Keratinocyte (primary cell): ENCODE measurements at regions not wholly inside any gene's neighbourhood (a gene's known extent, or its start where the extent isn't known, plus 50 kb on each side); places are given as distances from the start of the nearest gene placed in this dataset.

ENCODE experiments used
- DNase-seq: peaks from one replicate; pipeline ENCODE4 v3.0.0-alpha.2; 2011; ENCODE audit warnings: low read depth, missing footprints, low spot score
- FAIRE-seq: peaks from 2 replicates; lab custom pipeline; 2011; peaks lifted over from hg19 to GRCh38; lab: Jason Lieb, UNC
- H2AFZ ChIP-seq: 2 replicates; pipeline ENCODE4 v1.6.0; 2012; ENCODE audit warnings: low read length, control low read depth, inconsistent platforms; ENCODE audit not compliant: control insufficient read depth
- H3K27ac ChIP-seq: 2 replicates; pipeline ENCODE4 v1.5.1; 2011; ENCODE audit warnings: low read length; ENCODE audit not compliant: control insufficient read depth, insufficient read depth
- H3K27me3 ChIP-seq: 3 replicates; pipeline ENCODE4 v1.6.0; 2011; ENCODE audit warnings: low read length; ENCODE audit not compliant: control insufficient read depth, insufficient read depth; ENCODE audit errors: extremely low read depth
- H3K36me3 ChIP-seq, 2 experiments: 2 replicates in 1 of 2; 3 replicates in 1 of 2; pipeline ENCODE4 v1.5.1; 2011; ENCODE audit warnings: low read length in 2 of 2, mild to moderate bottlenecking in 1 of 2; ENCODE audit not compliant: control insufficient read depth in 2 of 2, insufficient read depth in 2 of 2; ENCODE audit errors: extremely low read depth in 1 of 2
- H3K4me1 ChIP-seq: 3 replicates; pipeline ENCODE4 v1.5.1; 2011; ENCODE audit warnings: low read length; ENCODE audit not compliant: control insufficient read depth, insufficient read depth; ENCODE audit errors: extremely low read depth
- H3K4me2 ChIP-seq: 3 replicates; pipeline ENCODE4 v1.6.0; 2011; ENCODE audit warnings: low read depth, low read length; ENCODE audit not compliant: control insufficient read depth, insufficient read depth; ENCODE audit errors: extremely low read depth
- H3K4me3 ChIP-seq, 3 experiments: fragments of 200-600 bp in 1 of 3; sonication (generic) in 1 of 3; 2 replicates in 2 of 3; 3 replicates in 1 of 3; pipeline ENCODE4 v1.5.1; 2011 to 2016; ENCODE audit warnings: low read length in 3 of 3, mild to moderate bottlenecking in 3 of 3, control low read depth in 2 of 3, inconsistent platforms in 1 of 3, low read depth in 1 of 3, mixed read lengths in 1 of 3, mixed run types in 1 of 3, moderate library complexity in 1 of 3; ENCODE audit not compliant: control insufficient read depth in 2 of 3, insufficient read depth in 2 of 3; ENCODE audit errors: extremely low read depth in 1 of 3
- H3K79me2 ChIP-seq: 2 replicates; pipeline ENCODE4 v1.6.0; 2012; ENCODE audit warnings: low read length; ENCODE audit not compliant: control insufficient read depth, insufficient read depth
- H3K9ac ChIP-seq: 3 replicates; pipeline ENCODE4 v1.6.0; 2011; ENCODE audit warnings: low read length; ENCODE audit not compliant: control insufficient read depth, insufficient read depth; ENCODE audit errors: extremely low read depth
- H3K9me1 ChIP-seq: 3 replicates; pipeline ENCODE4 v1.6.0; 2011; ENCODE audit warnings: low read length; ENCODE audit not compliant: control insufficient read depth, insufficient read depth; ENCODE audit errors: extremely low read depth
- H3K9me3 ChIP-seq: 2 replicates; pipeline ENCODE4 v1.5.1; 2012; ENCODE audit warnings: low read depth, low read length; ENCODE audit not compliant: control insufficient read depth
- H4K20me1 ChIP-seq: 3 replicates; pipeline ENCODE4 v1.6.0; 2011; ENCODE audit warnings: low read length; ENCODE audit not compliant: control insufficient read depth, insufficient read depth; ENCODE audit errors: extremely low read depth
- dilution Hi-C: fragments of 300-500 bp; cut with MboI; formaldehyde crosslinking; loops from one replicate; pipeline ENCODE4 v1.7.0; 2020; ENCODE audit warnings: low sequenced_read_pairs; ENCODE audit not compliant: extremely low pct_ligation_motif_present
- TF ChIP-seq, protein P1 (sequence below), 3 experiments: IDR thresholded peaks in 1 of 3; conservative IDR thresholded peaks in 1 of 3; optimal IDR thresholded peaks in 1 of 3; 2 replicates in 2 of 3; 3 replicates in 1 of 3; pipeline versions ENCODE3 to v1.5.1; 2011; ENCODE audit warnings: low read length in 3 of 3, mild to moderate bottlenecking in 3 of 3, moderate library complexity in 2 of 3, control low read depth in 1 of 3, inconsistent platforms in 1 of 3; ENCODE audit not compliant: insufficient read depth in 2 of 3; ENCODE audit errors: extremely low read depth in 1 of 3

DNA sequence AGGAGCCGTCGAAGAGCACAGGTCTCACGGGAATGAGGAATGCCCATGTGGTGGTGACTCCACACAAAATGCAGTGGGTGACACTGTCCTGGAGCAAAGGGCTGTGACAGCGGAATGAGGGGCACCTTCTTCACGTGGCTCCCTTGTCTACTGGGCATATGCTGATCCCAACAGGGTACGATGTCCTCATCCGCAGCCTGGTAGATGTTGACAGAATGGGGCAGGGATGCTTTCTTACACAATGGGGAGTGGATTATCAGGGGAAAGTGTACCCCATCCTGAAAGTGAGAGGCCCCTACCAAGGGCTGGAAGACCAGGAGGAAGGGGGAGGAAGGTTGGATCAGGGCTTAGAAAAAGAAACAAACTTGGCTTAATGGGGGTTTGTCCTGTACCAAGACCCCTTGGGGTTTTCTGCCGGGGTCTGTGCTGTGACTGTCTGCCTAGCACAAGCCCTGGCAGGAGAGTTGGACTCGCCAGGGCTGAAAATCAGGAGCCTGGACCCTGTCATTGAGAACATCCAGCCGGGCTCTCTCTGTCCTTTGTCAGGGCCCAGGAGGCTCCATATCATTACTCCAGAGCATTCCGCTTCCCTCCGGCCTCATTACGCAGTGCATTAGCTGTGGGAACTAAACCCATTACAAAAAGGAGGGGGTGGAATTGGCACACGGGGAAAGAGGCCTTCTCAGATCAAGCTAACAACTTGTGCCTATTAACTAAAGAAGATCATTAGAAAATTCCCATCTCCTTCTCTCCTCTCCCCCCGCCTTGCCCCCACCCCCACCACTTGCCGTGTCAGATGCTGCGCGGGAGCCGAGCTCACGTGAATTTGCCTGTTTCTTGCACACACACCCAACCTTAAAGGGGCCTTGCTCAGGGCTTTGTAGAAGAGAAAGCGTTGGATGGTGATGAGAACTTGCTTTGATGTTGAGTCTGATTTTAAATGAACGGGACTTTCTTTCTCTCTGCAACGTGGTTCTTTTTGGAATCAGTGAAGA lies 171.8 kb upstream of the PARP11 start:
- Histone ChIP-seq H2AFZ (no peak overlapping the region), H3K9me3 (no peaks in the 10 kb centered on the region), H4K20me1 (no peaks in the 10 kb centered on the region), H3K27me3 (no peaks in the 10 kb centered on the region), H3K9ac (no peak overlapping the region), H3K27ac (no peak overlapping the region), H3K79me2 (no peaks in the 10 kb centered on the region), H3K4me1 (peaks cover 10% of the 10 kb centered on the region), H3K9me1 (no peaks in the 10 kb centered on the region), H3K4me3 (no peak overlapping the region), H3K4me2 (no peak overlapping the region), H3K36me3 (no peaks in the 10 kb centered on the region)
- dilution Hi-C loops = no loop called here
- FAIRE-seq = no peak
- no peak for DNase-seq
- TF ChIP-seq, protein P1, sequence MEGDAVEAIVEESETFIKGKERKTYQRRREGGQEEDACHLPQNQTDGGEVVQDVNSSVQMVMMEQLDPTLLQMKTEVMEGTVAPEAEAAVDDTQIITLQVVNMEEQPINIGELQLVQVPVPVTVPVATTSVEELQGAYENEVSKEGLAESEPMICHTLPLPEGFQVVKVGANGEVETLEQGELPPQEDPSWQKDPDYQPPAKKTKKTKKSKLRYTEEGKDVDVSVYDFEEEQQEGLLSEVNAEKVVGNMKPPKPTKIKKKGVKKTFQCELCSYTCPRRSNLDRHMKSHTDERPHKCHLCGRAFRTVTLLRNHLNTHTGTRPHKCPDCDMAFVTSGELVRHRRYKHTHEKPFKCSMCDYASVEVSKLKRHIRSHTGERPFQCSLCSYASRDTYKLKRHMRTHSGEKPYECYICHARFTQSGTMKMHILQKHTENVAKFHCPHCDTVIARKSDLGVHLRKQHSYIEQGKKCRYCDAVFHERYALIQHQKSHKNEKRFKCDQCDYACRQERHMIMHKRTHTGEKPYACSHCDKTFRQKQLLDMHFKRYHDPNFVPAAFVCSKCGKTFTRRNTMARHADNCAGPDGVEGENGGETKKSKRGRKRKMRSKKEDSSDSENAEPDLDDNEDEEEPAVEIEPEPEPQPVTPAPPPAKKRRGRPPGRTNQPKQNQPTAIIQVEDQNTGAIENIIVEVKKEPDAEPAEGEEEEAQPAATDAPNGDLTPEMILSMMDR (optimal IDR thresholded peaks at IDR 0.05 in 1 of 3, IDR thresholded peaks at IDR 0.05 in 1 of 3, conservative IDR thresholded peaks at IDR 0.05 in 1 of 3; ENCODE audit: extremely low read depth in 1 of 3, insufficient read depth in 2 of 3, low read length in 3 of 3) = no peak

DNA sequence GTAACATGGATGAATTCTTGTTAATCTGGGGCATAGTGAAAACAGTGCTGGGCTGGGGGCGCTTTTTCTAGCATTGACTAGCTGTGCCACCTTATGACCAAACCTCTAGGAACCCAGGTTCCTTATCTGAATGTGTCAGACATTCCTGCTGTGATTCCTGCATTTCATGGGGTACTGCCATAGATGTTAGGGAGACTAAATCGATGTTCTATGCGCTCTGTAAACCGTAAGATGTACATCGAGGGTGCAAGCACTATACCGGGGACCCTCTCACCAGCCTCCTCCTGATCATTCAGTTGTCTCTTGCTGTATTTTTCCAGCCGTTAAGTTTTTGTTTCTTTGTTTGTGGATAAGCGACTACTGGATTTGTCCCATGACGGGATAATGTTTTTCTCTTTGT lies 170.9 kb upstream of the PARP11 start:
- FAIRE-seq = no peak
- TF ChIP-seq, protein P1 (optimal IDR thresholded peaks at IDR 0.05 in 1 of 3, IDR thresholded peaks at IDR 0.05 in 1 of 3, conservative IDR thresholded peaks at IDR 0.05 in 1 of 3; ENCODE audit: extremely low read depth in 1 of 3, insufficient read depth in 2 of 3, low read length in 3 of 3) = no peak

More for the DNA sequence above, 170.9 kb upstream of the PARP11 start:
- Histone ChIP-seq H3K79me2 (no peaks in the 10 kb centered on the region), H3K4me1 (peaks cover 10% of the 10 kb centered on the region), H4K20me1 (no peaks in the 10 kb centered on the region), H3K9me3 (no peaks in the 10 kb centered on the region), H3K4me2 (no peak overlapping the region), H3K4me3 (no peak overlapping the region), H3K36me3 (no peaks in the 10 kb centered on the region), H3K9ac (no peak overlapping the region), H2AFZ (no peak overlapping the region), H3K27ac (no peak overlapping the region), H3K9me1 (no peaks in the 10 kb centered on the region), H3K27me3 (no peaks in the 10 kb centered on the region)
- no peak for DNase-seq
- dilution Hi-C loops = no loop called here
